ENCODE measurements at regions not wholly inside any gene's neighbourhood (a gene's known extent, or its start where the extent isn't known, plus 50 kb on each side); places are given as distances from the start of the nearest gene placed in this dataset.
A peak's percentile ranks its signal among the peaks of the same experiment; 100 is the strongest.
"Not testable (repeated sequence)": the region's sequence is repeated elsewhere in the genome, so short reads cannot be mapped to it uniquely, and the experiment has no call there.

DNA sequence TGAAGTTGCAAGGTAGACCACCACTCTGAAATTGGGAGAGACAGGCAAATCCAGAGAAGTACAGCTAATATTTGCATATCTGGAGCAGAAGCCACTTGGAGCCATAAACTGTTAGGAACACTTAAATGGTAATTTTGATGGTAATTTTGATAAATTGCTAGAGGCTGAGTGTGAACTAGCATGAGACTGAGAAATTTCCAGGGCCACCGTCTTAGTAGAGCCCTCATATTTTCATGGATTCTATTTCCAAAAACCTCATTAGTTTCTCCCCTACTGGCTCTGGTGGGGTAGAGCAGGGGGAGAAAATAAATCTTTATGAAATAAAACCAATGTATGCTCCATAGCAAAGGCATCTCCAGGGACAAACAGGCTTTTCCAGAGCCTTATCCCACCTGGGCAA is 429.4 kb upstream of the DIPK2B start:
- DNase-seq: no peak

GRCh38 chrX:45628041-45628440 is 427.4 kb upstream of the DIPK2B start:
- DNase-seq: no peak

- no peak for DNase-seq
Measured at GRCh38 chrX:45623266-45623665, 422.6 kb upstream of the DIPK2B start.

- no peak for DNase-seq
Measured at GRCh38 chrX:45622538-45622937, 421.9 kb upstream of the DIPK2B start.

GRCh38 chrX:45622042-45622423 is 421.4 kb upstream of the DIPK2B start:
- DNase-seq: no peak

DNA sequence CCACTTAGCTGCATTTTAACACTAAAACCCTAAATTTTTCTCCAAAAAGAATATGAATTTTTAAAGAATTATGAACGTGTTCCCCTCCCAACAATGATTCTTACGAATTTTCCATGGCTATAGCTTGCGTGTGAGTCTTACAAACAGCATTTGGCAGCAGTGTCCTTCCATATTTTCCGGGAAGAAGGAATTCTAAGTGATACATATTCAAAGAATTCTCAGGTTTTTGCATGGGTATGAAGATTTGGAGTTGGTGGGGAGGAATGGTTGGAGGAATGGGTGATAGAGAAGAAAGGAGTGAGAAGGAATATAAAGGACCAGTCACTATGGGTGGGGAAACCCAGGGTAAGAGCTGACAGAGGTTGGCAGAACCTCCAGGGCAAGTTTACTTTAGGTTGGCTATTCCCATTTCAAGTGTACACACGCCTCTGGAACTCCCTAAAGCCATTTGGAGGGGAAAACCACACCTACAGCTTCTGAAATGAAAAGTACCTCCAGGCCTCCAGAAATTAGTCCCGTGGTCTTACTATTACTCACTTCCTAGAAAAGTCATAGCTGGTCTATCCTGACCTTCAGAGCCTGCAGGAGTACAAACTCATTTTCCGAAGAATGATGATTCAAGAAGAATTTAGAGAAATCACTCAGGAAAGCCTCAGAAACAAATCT is 420.8 kb upstream of the DIPK2B start:
- peak; percentile 7 for DNase-seq

DNA sequence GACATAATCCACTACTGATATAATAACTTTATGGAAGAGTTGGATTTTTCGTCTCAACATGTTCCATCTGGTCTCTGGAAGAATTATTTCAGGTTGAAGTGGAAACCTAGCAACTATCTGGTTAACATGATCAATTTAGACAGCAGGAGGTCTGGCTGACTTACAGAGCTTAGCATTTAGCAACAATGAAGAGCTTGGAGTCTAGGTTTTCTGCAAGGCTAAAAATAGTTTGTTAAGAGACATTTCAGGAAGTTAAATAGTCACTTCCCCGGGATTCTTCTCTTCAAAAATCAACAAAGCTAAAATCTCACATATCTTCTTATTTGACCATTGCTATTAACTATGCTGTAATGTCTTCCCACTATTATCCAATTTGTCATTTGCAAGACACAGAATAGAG is 418.6 kb upstream of the DIPK2B start:
- DNase-seq: no peak

DNA sequence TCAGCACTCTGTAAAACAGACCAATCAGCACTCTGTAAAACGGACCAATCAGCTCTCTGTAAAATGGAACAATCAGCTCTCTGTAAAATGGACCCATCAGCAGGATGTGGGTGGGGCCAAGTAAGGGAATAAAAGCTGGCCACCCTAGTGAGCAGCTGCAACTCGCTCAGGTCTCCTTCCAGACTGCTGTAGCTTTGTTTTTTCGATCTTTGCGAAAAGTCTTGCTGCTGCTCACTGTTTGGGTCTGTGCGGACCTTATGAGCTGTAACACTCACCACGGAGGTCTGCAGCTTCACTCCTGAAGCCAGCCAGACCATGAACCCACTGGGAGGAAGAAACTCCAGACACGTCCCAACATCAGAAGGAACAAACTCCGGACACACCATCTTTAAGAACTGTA is 414.9 kb upstream of the DIPK2B start:
- not testable (repeated sequence) for DNase-seq

- DNase-seq: no peak
Measured at GRCh38 chrX:45614853-45615252, 414.2 kb upstream of the DIPK2B start.

- no peak for DNase-seq
Measured at GRCh38 chrX:45602151-45602550, 401.5 kb upstream of the DIPK2B start.

DNA sequence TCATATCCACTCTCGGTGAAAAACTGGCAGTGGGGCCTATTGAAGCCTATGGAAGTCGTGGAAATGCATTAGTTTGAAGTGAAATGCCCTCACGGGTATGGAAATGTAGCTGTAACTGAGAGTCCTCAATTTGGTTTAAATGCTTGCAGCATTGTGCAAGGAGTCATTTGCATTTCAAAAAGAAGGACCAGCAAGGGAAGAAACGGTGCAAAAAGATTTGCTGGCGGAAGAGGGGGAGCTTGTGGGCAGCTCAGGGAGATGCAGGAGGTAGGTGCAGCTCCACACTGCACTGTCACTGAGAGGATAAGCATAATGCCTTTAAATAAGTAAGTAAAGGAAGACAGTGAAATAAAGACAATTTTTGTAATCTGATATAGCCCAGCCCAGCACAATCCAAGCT is 400.4 kb upstream of the DIPK2B start:
- DNase-seq: no peak

- DNase-seq: no peak
Measured at GRCh38 chrX:45598861-45599260, 398.2 kb upstream of the DIPK2B start.

DNA sequence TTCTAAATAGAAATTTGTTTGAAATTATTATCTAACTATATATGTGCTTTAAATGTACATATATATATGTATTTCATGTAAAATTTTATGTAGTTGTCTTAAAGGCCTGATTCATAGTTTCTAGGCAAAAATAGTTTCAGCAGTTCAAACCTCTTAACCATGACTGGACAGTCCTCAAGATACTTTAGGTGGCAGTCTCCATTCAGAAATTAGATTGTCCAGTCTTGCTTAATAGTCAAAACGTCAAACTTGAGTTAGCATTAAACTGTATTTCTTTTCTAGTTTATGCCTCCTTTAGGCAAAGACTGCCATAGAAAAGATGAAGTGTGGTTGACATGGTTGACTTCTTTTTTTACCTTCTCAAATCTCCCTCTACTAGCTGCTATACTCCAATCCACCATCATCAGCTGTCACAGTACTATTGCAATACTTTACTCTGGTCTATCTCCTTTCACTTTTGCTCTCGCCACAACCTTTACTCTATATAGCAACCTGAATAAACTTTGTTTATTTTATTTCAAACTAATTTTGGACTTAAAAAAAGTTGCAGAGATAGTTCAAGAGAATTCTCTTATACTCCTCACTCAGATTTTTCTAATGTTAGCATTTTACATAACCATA is 395.6 kb upstream of the DIPK2B start:
- no peak for DNase-seq

DNA sequence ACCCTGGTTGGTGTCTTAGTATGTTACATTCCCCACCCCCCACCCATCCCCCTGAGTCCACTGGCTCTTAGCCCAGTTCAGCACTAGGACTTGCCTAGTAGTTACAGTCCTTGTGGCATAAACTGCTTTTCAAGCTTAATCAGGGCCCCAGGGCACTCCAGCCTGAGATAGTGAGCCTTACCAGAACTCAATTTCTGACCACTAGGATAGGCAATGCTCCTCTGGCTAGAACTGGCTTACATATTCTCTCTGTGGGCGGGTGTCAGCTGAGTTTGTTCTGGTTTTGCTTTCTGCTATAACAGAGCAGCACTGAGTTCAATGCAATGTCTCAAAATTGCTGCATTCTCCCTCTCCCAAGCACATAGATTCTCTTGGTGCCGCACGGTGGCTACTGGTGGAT is 391.4 kb upstream of the DIPK2B start:
- DNase-seq: no peak

DNA sequence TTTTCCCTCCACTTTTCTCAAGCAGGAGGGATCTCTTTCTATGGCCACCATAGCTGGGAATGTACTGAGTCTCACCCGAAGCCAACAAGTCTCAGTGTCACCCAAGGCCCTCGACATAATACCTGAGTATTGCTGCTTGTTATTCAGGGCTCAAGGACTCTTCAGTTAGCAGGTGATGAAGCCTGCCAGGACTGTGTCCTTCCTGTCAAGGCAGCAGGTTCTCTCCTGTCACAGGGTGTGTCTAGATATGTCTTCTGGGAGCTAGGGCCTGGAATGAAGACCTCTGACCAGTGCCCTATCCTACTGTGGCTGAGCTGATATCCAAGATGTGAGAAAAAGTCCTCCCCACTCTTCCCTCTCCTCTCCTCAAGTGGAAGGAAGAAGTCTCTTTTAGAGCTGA is 391.0 kb upstream of the DIPK2B start:
- no peak for DNase-seq

DNA sequence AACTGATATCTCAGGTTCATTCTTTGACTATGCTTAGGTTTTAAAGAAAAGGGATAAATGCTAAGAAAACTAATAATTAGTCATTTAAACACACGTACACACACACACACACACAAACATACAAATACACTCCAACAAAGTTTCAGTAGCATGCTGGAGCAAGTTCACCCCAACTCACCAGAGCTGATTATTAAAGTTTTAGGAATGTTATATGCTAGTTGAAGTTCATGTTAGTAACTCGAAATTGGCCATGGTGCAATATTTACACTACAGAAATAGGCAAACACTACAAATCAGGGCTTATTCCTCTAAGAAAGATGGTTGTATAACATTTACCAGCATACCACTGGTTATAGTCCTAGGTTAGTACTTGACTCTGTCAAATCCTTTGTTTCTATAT is 384.0 kb upstream of the DIPK2B start:
- DNase-seq: no peak

DNA sequence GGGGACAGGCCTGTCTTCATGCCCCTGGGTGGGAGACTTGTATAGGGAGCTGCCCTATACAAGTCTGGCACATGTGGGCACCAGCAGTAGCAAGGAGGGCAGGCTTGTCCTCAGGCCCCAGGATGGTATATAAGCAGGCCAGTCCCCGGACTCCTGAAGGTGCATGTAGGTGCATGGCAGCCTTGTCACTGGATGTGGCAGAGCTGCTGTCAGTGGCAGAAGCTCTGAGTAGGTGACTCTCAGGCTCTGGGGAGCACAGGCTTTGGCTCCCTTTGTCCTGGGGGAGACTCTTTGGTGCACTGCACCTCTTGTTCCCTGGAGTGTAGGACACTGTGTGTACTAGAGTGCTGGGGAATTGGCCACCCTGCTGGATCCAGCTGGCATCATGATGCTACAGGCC is 376.7 kb upstream of the DIPK2B start:
- DNase-seq: no peak

GRCh38 chrX:45571453-45571852 is 370.8 kb upstream of the DIPK2B start:
- DNase-seq: no peak

DNA sequence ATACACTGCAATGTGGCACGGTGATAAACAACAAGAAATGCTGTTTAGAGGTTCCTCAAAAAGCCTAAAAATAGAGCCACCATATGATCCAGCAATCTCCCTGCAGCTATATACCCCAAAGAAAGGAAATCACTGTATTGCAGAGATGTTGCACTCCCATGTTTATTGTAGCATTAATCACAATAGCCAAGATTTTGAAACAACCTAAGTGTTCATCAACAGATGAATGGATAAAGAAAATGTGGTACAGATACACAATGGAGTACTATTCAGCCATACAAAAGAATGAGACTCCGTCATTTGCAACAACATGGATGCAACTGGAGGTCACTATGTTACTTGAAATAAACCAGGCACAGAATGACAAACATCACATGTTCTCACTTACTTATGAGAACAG is 365.8 kb upstream of the DIPK2B start:
- DNase-seq: no peak

DNA sequence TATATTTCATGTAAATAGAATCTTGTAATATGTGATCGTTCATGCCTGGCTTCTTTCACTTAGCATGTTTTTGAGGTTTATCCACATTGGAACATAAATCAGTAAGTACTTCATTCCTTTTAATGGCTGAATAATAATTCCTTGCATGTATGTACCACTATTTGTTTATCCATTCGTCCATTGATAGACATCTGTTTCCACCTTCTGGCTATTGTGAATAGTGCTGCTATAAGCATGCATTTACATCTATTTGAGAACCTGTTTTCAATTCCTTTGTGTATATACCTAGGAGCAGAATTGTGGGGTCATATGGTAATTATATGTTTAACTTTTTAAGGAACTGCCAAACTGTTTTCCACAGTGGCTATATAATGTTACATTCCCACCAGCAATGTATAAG is 356.7 kb upstream of the DIPK2B start:
- DNase-seq: no peak

- no peak for DNase-seq
Measured at GRCh38 chrX:45554736-45555135, 354.1 kb upstream of the DIPK2B start.

GRCh38 chrX:45553417-45553816 is 352.7 kb upstream of the DIPK2B start:
- DNase-seq: no peak

DNA sequence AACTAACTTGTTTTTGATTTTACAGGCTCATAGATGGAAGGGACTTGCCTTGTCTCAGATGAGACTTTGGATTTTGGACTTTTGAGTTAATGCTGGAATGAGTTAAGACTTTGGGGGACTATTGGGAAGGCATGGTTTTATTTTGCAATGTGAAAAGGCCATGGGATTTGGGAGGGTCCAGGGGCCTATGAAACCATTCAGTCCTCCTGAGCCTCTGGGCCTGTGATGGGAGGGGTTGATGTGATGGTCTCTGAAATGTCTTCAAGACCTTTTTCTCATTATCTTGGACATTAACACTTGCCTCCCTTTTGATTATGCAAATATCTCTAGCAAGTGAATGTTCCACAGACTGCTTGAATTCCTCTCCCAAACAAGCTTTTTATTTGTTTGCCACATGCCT is 346.0 kb upstream of the DIPK2B start:
- not testable (repeated sequence) for DNase-seq

DNA sequence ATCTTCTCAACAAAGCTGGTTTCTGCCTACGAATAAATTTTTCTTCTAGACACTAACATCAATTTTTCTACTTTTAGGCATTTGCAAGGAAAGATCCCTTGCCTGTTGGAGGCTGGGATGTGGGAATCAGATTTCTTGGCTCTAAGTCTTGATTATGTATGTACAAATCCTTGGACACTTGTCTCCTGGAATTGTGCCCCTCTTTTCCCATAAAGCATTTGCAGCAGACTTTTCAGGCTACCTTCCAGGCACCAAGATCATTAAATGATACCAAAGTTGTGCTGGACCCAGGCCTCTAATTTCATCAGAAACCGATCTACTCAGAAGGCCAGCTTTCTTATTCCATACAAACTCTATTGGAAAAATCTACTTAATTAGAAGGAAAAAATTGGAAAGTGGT is 339.5 kb upstream of the DIPK2B start:
- DNase-seq: no peak

GRCh38 chrX:45537936-45538335 is 337.3 kb upstream of the DIPK2B start:
- DNase-seq: no peak

Measured in 8988T (cell line).